ENCODE measurements at regions not wholly inside any gene's neighbourhood (a gene's known extent, or its start where the extent isn't known, plus 50 kb on each side); places are given as distances from the start of the nearest gene placed in this dataset.

- peak; percentile 76 for DNase-seq (ENCODE audit: low spot score)
Measured at GRCh38 chr6:138007014-138007472, 100.2 kb downstream of the PERP start.

DNA sequence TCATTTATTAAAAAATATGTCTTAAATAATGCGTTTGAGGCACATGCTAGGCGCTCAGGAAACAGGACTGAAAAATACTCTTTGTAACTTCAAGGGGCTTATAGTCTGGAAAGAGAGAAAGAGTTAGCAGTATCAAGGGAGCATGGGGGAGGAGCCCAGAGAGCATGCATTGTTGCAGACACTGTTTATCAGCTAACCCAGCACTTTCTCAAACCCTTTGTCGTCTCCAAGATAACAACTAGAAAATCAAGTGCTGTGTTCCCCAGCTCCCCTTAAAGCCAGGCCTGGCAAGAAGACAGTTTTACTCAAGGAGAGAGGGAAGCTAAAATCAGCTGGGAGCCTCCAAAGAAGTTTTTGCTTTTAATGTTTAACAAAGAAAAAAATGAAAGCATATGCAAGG, 98.4 kb downstream of the PERP start:
- no peak for DNase-seq (ENCODE audit: low spot score)

DNA sequence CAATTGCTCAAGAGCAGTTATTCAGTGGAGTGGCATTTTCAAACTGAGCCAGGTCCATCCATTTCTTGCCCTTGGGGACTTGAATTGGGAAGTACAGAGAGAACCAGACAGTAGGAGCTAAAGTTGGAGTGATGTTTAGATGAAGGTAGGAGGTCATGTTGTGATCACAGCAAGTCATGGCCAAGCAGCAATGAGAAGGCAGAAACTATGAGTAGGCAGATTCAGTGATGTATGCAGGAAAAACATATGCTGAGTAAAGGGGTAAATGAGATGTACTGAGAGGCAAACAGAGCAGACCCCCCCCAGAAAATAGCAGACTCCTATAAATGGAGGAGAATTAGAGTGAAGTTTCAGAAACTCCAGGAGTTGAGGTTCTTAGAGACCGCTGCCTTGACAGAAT, 95.8 kb downstream of the PERP start:
- no peak for DNase-seq (ENCODE audit: low spot score)

DNA sequence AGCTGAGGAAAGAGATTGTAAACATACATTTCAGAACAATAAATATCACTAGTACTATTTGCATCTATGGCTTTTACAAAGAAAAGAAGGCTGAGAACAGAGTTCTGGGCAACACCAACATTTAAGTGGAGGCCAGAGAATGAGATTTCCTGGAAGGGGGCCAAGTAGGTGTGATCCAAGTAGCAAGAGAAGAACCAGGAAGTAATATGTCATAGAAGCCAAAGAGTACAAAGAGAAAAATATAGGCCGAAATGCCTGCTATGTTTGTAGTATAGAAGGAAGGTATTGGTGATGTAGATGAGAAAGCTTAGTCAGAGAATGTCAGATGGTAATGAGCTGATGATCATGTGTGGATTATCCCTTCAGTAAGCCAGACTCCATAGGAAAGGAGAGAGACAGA, 94.5 kb downstream of the PERP start:
- no peak for DNase-seq (ENCODE audit: low spot score)

DNA sequence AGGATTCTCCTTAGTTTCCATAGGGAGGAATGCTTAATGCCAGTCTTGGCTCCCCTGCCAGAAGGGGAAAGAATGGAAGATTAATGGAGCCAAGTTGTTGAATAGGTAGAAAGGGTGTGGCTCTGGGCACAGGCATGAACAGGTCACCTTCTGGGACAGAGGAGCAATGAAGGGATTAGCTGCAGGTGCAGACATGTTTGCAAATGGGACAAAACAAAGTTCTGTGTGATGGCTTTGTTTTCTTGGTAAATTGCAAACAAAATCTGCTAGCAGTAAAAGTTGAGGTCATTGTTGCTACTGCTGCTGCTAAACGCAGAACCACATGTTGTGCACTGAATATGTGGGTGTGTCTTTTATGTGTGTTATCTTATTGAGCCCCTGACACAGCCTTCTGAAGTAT, 93.3 kb downstream of the PERP start:
- DNase-seq (ENCODE audit: low spot score), result no peak

GRCh38 chr6:138017166-138017757, 90.0 kb downstream of the PERP start:
- DNase-seq (ENCODE audit: low spot score), result no peak

DNA sequence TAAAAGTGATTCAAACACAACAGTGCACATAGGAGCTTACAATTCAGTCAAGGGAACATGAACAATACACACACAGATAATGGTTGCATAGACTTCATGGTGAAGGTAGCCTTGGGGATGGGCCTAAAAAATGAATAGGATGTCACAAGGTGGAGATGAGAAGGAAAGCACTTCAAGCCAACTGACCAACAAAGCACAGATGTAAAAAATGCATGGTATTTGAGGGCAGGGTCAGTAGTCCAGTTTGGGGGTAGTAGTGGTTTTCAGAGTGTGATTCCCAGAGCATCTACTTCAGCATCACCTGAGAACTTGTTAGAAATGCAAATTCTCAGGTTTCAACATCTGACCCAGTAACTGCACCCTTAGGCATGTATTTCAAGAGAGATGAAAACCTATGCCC, 88.9 kb downstream of the PERP start:
- DNase-seq (ENCODE audit: low spot score), result no peak

DNA sequence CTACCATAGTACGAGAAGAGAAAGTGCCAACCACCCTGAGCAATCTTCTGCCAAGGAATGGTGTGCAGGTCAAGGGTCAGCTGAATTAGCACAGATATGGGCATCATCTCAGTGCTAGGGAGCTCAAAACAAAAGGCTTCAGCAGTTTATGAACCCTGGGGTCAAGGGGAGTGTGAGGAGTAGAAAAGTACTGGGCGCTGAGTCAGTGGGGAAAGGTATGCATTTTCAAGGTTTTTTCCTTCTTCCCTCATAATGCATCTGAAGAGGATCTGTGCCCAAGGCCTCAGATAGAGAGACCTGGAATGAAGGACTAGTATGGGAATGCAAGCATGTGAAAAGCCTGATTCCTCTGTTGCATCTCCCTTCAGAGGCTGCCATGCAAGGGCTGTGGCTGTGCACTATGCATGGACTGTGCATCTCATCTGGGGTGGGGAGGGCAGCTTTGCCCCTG, 81.7 kb downstream of the PERP start:
- no peak for DNase-seq (ENCODE audit: low spot score)

DNA sequence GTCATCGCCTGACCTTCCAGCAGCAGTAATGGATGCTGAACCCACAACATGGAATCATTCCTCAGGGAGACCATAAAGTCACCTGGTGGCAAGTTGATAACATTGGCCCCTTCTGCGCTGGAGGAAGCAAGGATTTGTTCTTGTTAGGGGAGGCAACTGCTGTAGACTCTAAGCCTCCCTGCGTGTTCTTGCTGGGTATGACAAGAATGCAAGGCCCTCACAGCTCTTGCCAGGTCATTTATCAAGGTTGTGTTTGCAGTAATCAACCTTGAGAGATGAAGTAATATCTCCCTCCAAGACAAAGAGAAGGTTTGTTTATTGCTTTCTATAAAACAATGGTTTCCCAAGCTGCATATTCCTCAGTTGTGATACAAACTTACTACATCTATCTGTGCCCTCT, 80.9 kb downstream of the PERP start:
- no peak for DNase-seq (ENCODE audit: low spot score)

DNA sequence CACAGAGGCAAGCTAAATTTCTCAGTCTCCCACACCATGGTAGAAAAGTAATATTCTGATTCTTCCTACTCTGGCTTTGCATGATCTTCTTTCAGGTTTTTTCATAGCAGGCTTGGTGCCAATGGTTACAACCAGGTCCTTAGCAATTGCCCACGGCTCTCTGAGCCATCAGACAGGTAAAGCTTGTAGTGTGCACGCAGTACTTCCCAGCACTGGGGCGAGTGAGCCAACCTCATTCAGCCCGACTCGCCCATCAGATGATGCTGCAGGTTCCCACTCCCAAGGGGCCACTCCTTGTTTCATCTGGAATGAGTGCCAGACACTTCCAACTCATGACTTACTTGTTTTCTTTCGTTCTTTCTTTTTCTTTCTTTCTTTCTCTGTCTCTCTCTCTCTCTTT, 78.3 kb downstream of the PERP start:
- no peak for DNase-seq (ENCODE audit: low spot score)

DNA sequence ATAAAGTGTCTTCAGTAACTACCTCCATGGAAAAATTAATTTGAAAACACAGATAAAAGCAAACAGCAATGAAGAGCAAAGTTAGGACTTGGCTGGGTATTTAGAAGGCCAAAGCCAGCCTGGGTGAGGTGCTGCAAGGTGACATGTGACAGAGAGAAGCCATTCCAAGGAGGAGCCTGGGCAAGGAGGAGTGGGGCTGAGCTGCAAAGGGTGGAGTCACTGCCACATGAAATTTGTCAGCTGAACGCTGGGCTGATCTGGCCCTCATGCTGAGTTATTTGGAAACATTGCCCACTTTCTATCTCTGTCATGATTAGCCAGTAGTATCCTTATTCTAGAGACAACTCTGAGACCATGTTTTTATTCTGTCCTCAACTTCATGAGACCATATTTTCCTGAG, 76.3 kb downstream of the PERP start:
- DNase-seq (ENCODE audit: low spot score), result no peak

DNA sequence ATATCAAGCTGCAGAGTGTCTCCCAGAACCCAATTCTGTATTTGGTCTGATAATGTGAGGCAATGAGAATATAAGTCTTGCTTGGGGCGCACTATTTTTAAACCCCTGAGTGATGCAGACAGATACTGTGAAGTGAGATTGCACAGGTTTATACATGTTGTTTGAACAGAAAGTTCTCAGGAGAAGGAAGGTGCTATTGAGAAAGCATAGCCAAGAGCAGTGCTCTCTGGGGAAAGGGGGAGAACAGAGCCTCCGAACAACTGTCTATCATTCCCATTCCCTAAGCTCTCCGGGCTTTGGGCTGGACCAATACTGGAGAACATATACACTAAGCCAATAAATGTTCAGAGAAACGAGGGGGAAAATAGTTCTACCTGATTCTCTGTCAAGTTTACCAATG, 75.8 kb downstream of the PERP start:
- DNase-seq (ENCODE audit: low spot score), result no peak

GRCh38 chr6:138031850-138032249, 75.4 kb downstream of the PERP start:
- no peak for DNase-seq (ENCODE audit: low spot score)

GRCh38 chr6:138032571-138032970, 74.6 kb downstream of the PERP start:
- no peak for DNase-seq (ENCODE audit: low spot score)

DNA sequence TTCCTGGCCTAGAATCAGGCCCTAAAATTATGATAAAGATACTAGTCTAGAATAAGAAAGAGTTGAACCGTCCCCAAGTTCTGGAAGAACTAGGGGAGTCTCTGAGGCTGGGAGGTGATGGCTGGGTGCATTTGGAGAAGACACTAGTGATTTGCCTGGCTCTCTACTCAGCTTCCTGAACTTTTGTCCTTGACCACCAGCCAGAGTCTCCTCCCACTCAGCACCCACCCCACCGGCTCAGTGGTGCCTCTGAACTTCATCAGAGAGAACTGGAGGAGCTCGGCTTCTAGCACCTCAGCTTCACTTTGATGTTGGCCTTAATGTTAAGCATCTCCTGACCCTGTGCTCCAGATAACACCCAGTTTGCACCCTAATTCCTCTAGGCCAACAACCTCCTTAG, 73.0 kb downstream of the PERP start:
- no peak for DNase-seq (ENCODE audit: low spot score)

DNA sequence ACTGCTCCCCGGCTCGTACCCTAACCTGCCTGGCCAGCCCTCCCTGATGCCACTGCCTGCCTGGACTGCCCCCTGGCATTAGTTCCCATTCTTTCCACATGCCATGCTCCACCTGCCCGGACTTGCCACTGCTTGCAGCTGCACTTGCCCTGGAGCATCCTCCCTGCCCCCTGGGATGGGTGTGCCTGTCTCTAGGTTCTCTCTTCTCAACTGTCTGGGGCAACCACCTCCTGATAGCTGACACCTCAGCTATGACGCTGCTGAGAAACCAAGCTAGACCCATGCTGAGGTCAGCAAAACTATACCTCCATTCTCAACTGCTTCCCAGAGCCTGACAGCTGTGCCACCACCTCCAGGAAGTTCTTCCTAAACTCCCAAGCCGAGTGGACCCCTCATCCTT, 72.1 kb downstream of the PERP start:
- DNase-seq (ENCODE audit: low spot score), result no peak

DNA sequence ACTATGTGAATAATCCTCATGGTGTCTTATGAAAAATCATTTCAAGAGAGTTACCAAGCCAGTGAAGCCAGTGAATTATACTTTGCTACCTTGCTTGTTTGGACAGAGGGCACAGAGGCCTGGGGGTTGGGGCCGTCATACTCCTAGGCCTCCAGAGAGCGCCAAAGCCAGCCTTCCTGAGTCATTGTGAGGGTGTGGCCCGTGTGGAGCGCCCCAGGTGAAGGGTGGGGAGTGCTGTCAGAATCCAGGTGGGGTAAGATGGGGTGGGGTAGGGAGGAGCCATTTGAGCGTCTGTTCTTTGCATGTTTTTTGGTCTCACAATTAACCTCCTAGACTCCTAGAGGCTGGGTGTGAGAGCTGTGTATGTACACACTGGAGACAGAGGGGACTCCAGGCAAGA, 71.1 kb downstream of the PERP start:
- no peak for DNase-seq (ENCODE audit: low spot score)

- DNase-seq (ENCODE audit: low spot score), result no peak
Measured at GRCh38 chr6:138037009-138037504, 70.2 kb downstream of the PERP start.

- DNase-seq (ENCODE audit: low spot score), result no peak
Measured at GRCh38 chr6:138038142-138038870, 68.9 kb downstream of the PERP start.
